Heart right ventricle (tissue), 16 donors: ENCODE measurements at regions not wholly inside any gene's neighbourhood (a gene's known extent, or its start where the extent isn't known, plus 50 kb on each side); places are given as distances from the start of the nearest gene placed in this dataset.

ENCODE experiments used
- ATAC-seq, 8 donors: fragments of 200-7000 bp; cut with Tn5 transposase; one replicate each; pipeline ENCODE4 v1.9.1; 2020; ENCODE audit warnings: mild to moderate bottlenecking in 8 of 8, moderate library complexity in 8 of 8, moderate number of reproducible peaks in 1 of 8
- DNase-seq, 2 donors: peaks; one replicate each; pipeline ENCODE4 v3.0.0-alpha.2; 2020
- H3K27ac ChIP-seq, 10 donors: fragments of 200-600 bp; sonication (generic) in 2 of 10; one replicate each; pipeline versions ENCODE4 v1.5.0 to v1.8.0; 2020 to 2022; ENCODE audit warnings: mild to moderate bottlenecking in 3 of 10
- H3K27me3 ChIP-seq, 7 donors: fragments of 200-600 bp; one replicate each; pipeline ENCODE4 v1.8.0; 2021 to 2022; ENCODE audit warnings: mild to moderate bottlenecking in 2 of 7
- H3K36me3 ChIP-seq, 9 donors: fragments of 200-600 bp; sonication (generic) in 1 of 9; one replicate each; pipeline versions ENCODE4 v1.5.0 to v1.8.0; 2020 to 2022; ENCODE audit warnings: mild to moderate bottlenecking in 2 of 9
- H3K4me1 ChIP-seq, 9 donors: fragments of 200-600 bp; sonication (generic) in 1 of 9; one replicate each; pipeline versions ENCODE4 v1.5.0 to v1.8.0; 2020 to 2022; ENCODE audit warnings: mild to moderate bottlenecking in 4 of 9
- H3K4me3 ChIP-seq, 10 donors: fragments of 200-600 bp; sonication (generic) in 2 of 10; one replicate each; pipeline versions ENCODE4 v1.5.0 to v1.8.0; 2020 to 2022; ENCODE audit warnings: mild to moderate bottlenecking in 7 of 10, moderate library complexity in 2 of 10
- H3K9me3 ChIP-seq, 11 donors: fragments of 200-600 bp in 10 of 11; sonication (generic) in 2 of 11; one replicate each; pipeline versions ENCODE4 v1.5.0 to v1.8.0; 2013 to 2022; ENCODE audit warnings: mild to moderate bottlenecking in 2 of 11, control low read depth in 1 of 11, moderate library complexity in 1 of 11
- CTCF ChIP-seq, 9 donors: fragments of 200-600 bp; sonication (generic) in 2 of 9; IDR thresholded peaks; one replicate each; pipeline versions ENCODE4 v1.5.0 to v1.8.0; 2021 to 2022; ENCODE audit warnings: antibody characterized with exemption in 9 of 9, mild to moderate bottlenecking in 5 of 9, moderate library complexity in 1 of 9
- WGBS, 2 donors: extraction: QIAGEN DNeasy Blood & Tissue Kit; methylation state at CpG; one replicate each; pipeline ENCODE4 v1.1.7; 2013; ENCODE audit warnings: inconsistent platforms in 1 of 2; 5-methylcytosine and 5-hydroxymethylcytosine counted together
- intact Hi-C, 10 donors: fragments of 100-400 bp; cut with DNase I; formaldehyde crosslinking; loops; one replicate each; pipeline versions ENCODE4 v1.11.1 to v1.14.2; 2022
- donor health status: Arrhythmogenic right ventricular cardiomyopathy.
- donor health status: ischemic (EF 13 %, LVEDD 7.1; RV severe dilation, severe dysfunction).
- donor health status: healthy with polysubstance abuse.
- donor health status: DM: no; HTN: yes; CAD: no.
- donor health status: DM: no; HTN: no; CAD: no.
- donor health status: ischemic (EF 25% LVEDD 6.9; RV normal size, moderate dysfunction).
- donor health status: ischemic (EF 25% LVEDD 5.7; RV mildly dilated, moderate dysfunction).
- donor health status: healthy.
- donor health status: DM: yes; HTN: yes; CAD: no.
- donor health status: Ischemic cardiomyopathy.
- donor health status: ischemic (EF 35%, LVEDD 5.7; RV mildly dilated, moderate dysfunction).
- donor health status: nonischemic (EF 11% LVEDD 7.7; RV severe dilation, severe dysfunction).
- donor health status: DM: yes; HTN: yes; CAD: no.
- donor health status: PGD.
- donor health status: ischemic (EF 29% LVEDD 5.4; RV normal size, mild dysfunction).
- donor health status: nonischemic (EF 23%, LVEDD 6.1; RV moderate dilation, normal function).

GRCh38 chr14:98234208-98234607 is 1037.8 kb downstream of the BCL11B start:
- ATAC-seq (no peak), DNase-seq (no peak)
- Histone ChIP-seq H3K4me1 (no peaks in the 10 kb centered on the region), H3K9me3 (no peaks in the 10 kb centered on the region), H3K27me3 (peaks cover 0 to 25% (median 0%) of the 10 kb centered on the region in 7 donors), H3K27ac (no peak overlapping the region), H3K36me3 (no peaks in the 10 kb centered on the region), H3K4me3 (no peak overlapping the region)
- TF ChIP-seq CTCF (IDR thresholded peaks at IDR 0.05), result no peak
- WGBS, 2 donors, result 56 to 64% methylated on average over 2 of the region's 2 CpGs
- intact Hi-C loops, result no loop called here

GRCh38 chr14:98236314-98236713 is 1035.7 kb downstream of the BCL11B start:
- DNase-seq, result no peak
- H3K36me3 ChIP-seq, result no peaks in the 10 kb centered on the region
- no peaks in the 10 kb centered on the region for H3K9me3 ChIP-seq
- H3K4me3 ChIP-seq, result no peak overlapping the region
- intact Hi-C loops, result no loop called here
- H3K4me1 ChIP-seq, result no peaks in the 10 kb centered on the region
- no peak for ATAC-seq
- H3K27ac ChIP-seq, result no peak overlapping the region
- WGBS, 2 donors, result 73 to 77% methylated on average over 3 of the region's 3 CpGs
- peaks cover 0 to 16% (median 0%) of the 10 kb centered on the region in 7 donors for H3K27me3 ChIP-seq
- no peak for TF ChIP-seq CTCF (IDR thresholded peaks at IDR 0.05)

GRCh38 chr14:98237939-98238338 is 1034.1 kb downstream of the BCL11B start:
- WGBS, 2 donors, result 74 to 82% methylated on average over 4 of the region's 4 CpGs
- H3K4me3 ChIP-seq, result no peak overlapping the region
- no peaks in the 10 kb centered on the region for H3K9me3 ChIP-seq
- intact Hi-C loops, result no loop called here
- DNase-seq, result no peak
- H3K36me3 ChIP-seq, result no peaks in the 10 kb centered on the region
- no peak for ATAC-seq
- H3K27ac ChIP-seq, result no peak overlapping the region
- TF ChIP-seq CTCF (IDR thresholded peaks at IDR 0.05), result no peak
- H3K27me3 ChIP-seq, result peaks cover 0 to 12% (median 0%) of the 10 kb centered on the region in 7 donors
- no peaks in the 10 kb centered on the region for H3K4me1 ChIP-seq

- TF ChIP-seq CTCF (IDR thresholded peaks at IDR 0.05), result no peak
- Histone ChIP-seq H3K27me3 (peaks cover 0 to 12% (median 0%) of the 10 kb centered on the region in 7 donors), H3K4me1 (no peaks in the 10 kb centered on the region), H3K9me3 (no peaks in the 10 kb centered on the region), H3K36me3 (no peaks in the 10 kb centered on the region), H3K4me3 (no peak overlapping the region), H3K27ac (no peak overlapping the region)
- ATAC-seq (no peak), DNase-seq (no peak)
- WGBS, 2 donors, result 83 to 84% methylated on average over 4 of the region's 4 CpGs
- intact Hi-C loops, result no loop called here
Measured at GRCh38 chr14:98240376-98240775, 1031.6 kb downstream of the BCL11B start.
